Endothelial cell of umbilical vein (primary cell): ENCODE measurements at regions not wholly inside any gene's neighbourhood (a gene's known extent, or its start where the extent isn't known, plus 50 kb on each side); places are given as distances from the start of the nearest gene placed in this dataset.

Source experiments
- TF ChIP-seq, protein P1 (sequence below): IDR thresholded peaks from 2 replicates; pipeline ENCODE4 v1.6.1; 2011; ENCODE audit not compliant: insufficient read depth, insufficient read length
- TF ChIP-seq, protein P2 (sequence below), 2 donors: IDR thresholded peaks; 1 replicate in 1 of 2; 2 replicates in 1 of 2; pipeline ENCODE4 v1.5.1; 2011; ENCODE audit warnings: low read length in 2 of 2, mild to moderate bottlenecking in 2 of 2, moderate library complexity in 2 of 2, control low read depth in 1 of 2, inconsistent platforms in 1 of 2, low read depth in 1 of 2; ENCODE audit not compliant: insufficient read depth in 1 of 2; ENCODE audit errors: extremely low read depth in 1 of 2

DNA sequence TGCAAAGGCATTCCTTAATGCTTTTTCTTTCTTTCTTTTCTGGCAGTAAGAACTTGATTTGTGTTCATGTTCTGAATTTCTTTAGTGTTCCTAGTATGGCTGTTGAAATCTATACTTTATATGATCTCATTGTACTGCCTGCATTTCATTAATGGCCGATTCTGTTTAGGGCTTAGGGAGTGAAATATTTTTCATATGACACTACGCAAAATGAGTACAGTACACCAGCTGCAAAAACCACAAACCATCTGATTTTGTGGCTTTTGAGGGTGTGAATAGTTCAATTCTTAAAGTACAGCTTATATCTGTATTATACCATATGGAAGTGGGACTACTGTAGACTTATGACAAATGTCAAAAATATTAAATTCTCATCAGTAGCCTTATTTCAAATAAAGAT lies 69.1 kb upstream of the FOXP2 start:
- TF ChIP-seq, protein P1, sequence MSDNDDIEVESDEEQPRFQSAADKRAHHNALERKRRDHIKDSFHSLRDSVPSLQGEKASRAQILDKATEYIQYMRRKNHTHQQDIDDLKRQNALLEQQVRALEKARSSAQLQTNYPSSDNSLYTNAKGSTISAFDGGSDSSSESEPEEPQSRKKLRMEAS, result no peak
- TF ChIP-seq, protein P2, sequence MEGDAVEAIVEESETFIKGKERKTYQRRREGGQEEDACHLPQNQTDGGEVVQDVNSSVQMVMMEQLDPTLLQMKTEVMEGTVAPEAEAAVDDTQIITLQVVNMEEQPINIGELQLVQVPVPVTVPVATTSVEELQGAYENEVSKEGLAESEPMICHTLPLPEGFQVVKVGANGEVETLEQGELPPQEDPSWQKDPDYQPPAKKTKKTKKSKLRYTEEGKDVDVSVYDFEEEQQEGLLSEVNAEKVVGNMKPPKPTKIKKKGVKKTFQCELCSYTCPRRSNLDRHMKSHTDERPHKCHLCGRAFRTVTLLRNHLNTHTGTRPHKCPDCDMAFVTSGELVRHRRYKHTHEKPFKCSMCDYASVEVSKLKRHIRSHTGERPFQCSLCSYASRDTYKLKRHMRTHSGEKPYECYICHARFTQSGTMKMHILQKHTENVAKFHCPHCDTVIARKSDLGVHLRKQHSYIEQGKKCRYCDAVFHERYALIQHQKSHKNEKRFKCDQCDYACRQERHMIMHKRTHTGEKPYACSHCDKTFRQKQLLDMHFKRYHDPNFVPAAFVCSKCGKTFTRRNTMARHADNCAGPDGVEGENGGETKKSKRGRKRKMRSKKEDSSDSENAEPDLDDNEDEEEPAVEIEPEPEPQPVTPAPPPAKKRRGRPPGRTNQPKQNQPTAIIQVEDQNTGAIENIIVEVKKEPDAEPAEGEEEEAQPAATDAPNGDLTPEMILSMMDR (IDR thresholded peaks at IDR 0.05; ENCODE audit: extremely low read depth in 1 of 2, insufficient read depth in 1 of 2, low read depth in 1 of 2, low read length in 2 of 2), result no peak
